Fibroblast of peridontal ligament (primary cell): ENCODE measurements at regions not wholly inside any gene's neighbourhood (a gene's known extent, or its start where the extent isn't known, plus 50 kb on each side); places are given as distances from the start of the nearest gene placed in this dataset.

Experiments used
- DNase-seq: peaks from one replicate; pipeline ENCODE4 v3.0.0-alpha.2; 2010; ENCODE audit errors: extremely low read depth

DNA sequence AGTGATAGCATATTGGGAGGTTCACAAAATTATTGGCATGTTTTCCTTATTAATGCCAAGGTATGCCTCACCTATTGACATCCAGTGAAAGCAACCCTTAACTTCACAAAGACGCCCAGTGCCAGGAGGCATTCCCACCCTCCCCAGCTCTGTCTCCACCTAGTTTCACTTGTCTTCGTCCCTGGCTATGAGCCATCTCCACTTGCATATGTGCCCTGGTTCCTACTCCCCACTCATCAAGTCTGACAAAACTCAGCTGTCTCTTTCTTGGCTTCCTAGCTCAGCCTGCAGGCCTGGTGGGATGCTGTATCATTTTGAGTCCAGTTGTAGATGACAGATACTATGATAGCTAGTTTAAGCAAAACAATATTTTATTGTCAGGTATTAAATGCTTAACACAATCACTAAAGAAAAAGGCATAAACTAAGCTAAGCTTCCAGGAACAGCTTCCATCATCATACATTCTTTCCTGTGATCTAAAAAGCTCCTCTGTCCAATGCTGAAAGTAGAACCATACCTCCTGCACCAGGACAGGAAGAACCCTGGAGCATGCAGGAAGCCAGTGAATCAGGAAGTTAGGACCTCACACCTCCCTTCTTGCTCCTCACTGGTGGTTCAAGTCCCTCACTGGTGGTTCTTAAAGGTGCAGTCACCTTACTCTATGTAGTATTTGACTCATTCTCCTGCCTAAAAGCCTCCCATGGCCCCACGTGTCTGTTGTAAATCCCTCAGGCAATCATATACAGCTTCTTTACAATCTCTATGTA, 410.3 kb upstream of the RASGEF1B start:
- no peak for DNase-seq

GRCh38 chr4:81876106-81876505, 404.4 kb upstream of the RASGEF1B start:
- DNase-seq = no peak

GRCh38 chr4:81874661-81875515, 403.2 kb upstream of the RASGEF1B start:
- DNase-seq = no peak

DNA sequence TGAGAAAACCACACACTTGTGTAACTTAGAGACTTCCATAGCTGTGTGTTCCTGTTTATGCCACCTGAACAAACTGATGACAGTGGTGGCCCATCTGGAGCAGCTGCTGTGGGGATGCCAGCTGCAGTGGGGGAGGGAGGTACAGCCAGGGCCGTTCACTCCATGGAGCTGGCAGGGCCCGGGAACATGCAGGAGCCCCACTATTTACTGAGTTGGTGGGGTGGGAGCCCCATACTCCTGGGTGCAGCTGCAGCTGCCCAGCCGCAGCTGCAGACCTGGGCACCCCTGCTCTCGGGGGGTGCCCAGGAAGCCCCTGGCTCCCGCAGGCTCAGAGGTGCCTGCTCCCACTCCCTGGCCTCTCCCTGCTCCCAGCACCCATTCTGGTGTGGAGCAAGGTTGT, 398.6 kb upstream of the RASGEF1B start:
- DNase-seq = no peak

DNA sequence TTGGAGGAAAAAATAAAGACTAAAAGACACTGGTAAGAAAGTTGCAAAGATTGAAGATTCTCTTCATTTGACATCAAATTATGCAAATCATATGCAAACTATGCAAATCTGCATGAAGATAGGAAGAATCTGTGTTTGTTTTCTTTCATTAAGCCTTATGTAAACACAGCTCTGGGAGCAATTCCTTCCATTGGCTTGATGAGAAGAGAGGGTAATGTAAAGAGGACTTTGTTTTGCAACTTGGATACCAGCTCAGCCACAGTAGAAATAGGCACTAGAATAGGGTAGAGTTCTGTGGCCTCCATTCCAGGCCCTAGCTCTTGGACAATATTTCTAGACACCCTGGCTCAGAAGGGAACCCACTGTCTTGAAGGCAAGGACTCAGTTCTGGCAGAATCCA, 388.4 kb upstream of the RASGEF1B start:
- no peak for DNase-seq

DNA sequence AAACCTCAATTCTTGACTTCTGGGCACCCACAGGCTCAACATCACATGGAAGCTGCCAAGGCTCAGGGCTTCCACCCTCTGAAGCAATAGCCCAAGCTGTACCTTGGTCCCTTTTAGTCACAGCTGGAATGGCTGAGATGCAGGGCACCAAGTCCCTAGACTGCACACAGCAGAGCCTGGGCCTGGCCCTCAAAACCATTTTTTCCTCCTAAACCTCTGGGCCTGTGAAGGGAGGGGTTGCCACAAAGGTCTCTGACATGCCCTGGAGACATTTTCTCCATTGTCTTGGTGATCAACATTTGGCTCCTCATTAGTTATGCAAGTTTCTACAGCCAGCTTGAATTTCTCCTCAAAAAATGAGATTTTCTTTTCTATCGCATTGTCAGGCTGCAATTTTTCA, 382.7 kb upstream of the RASGEF1B start:
- no peak for DNase-seq

DNA sequence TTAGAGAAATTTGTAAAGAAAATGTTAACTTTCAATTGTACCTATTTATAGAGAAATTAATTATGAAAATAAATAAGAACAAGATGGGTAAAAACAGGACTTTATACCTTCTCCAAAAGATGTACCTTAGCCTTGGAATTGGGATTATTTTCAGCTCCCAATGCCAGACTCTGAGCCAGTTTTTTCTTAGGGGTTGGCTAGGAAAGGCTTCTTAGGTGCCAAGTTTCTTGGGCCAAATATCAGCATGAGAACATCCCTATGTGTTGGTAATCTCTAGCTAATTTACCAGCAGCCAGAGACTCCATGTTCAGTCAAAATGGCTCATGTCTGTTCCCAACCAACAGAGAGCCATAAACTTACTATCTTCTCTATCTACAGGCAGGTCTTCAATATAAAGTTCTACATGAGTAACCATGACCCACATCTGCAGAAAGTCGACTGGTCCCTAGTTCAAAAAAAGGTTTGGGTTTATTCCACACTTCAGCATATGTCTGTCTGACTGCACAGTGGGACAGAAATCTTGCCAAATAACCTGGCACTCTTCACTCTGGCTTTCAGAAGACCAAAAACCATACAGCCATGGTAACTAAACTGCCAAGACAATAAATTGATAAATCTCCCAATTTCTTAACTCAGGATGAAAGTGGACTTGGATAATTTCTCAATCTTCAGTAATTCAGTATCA, 380.5 kb upstream of the RASGEF1B start:
- no peak for DNase-seq

DNA sequence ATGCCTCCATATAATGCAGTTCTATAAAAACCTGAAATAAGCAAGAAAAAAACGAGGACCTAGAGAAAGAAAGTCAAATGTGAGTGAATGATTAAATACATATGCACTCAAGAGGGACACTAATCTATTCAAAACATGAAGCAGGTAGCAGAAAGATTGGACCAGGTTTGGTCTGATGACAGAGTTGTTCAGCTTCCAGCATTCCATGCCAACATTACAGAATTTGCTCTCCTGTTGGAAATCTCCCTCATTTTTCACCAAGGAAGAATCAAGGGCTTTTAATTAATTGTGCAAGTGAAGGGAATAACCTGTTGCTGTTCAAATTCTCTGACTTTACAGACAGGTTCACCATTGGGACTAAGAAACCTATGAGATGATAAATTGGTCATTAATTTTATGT, 379.0 kb upstream of the RASGEF1B start:
- no peak for DNase-seq

DNA sequence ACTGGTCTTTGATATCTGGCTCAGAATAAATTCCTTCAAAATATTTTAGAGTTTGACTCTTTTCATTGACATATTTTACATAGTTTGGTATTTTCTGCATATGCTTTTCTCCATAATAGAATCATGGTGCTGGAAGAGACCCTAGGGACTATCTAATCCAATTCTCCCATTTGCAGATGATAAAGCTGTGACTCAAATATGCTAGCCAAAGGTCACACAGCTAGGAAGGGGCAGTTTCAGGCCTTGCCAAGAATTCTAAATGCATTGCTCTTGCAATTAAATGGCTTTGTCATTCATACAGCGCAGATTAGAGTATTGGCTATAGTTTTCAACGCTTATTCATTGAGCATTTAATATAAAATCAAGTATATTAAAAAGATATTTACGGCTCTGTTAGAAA, 374.1 kb upstream of the RASGEF1B start:
- DNase-seq = no peak

DNA sequence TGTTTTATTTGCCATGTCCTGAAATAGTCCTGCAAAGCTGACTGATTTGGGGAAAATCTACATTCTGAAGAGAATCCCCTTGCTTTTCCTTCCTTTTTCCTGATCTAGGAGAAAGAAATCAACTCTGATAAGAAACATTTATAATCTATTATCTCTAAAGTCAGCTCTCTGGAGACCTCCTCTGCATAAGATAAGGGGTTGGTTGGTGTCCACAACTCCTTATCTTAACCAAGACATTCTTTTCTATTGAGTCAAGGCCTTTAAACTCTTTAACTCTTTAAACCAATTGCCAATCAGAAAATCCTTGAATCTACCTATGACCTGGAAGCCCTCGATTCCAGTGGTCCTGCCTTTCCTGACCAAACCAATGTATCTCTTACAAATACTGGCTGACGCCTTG, 373.6 kb upstream of the RASGEF1B start:
- DNase-seq = no peak

- DNase-seq = peak; percentile 71
These were observed 373.0 kb upstream of the RASGEF1B start for GRCh38 chr4:81844717-81845116.

- DNase-seq = no peak
These were observed 367.8 kb upstream of the RASGEF1B start for GRCh38 chr4:81839347-81840042.

DNA sequence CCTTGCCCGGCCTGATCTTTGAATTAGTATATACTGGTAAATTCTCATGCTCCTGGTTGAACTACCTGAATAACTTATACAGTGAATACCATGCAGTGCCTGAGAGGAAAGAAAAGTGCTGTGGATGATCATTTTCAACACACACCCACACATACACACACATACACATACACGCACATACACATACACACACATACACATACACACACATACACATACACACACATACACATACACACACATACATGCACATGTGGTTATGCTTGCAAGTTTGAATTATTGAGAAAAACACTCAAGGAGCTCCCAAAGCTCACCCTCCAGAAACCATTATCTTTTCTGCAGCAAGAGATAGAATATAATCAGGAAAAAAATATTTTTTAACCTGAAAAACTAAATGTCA, 366.9 kb upstream of the RASGEF1B start:
- no peak for DNase-seq

- DNase-seq = no peak
These were observed 365.0 kb upstream of the RASGEF1B start for GRCh38 chr4:81836716-81837115.

- no peak for DNase-seq
These were observed 361.9 kb upstream of the RASGEF1B start for GRCh38 chr4:81833576-81833975.

- DNase-seq = no peak
These were observed 357.3 kb upstream of the RASGEF1B start for GRCh38 chr4:81828991-81829390.

DNA sequence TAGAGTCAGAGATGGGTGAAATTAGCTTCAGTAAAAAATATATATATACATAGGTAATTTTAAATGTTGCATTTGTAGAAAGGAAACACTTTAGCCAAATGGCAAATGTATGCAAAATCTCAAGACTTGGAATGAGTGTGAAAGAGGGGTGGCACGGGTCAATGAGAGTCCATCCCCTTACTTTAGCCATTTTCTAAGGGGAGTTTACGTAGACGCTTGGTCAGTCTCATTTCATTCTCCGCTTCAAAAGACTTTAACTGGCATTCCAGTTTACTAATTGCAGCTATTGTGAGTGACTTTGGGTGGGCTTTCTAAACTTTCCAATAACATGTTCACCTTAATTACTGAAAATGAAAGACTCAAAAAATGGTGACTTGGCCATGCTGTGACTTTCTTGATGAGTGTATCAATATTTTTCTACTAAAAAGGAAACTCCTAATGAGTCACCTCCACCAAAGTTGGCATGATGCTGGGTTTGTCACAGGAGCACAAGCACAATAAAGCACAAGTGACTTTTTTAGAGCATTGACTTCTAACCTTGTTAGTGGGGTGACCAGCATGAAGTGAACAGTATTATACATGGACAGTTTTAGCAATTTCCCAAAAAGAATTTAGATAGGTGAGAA, 356.0 kb upstream of the RASGEF1B start:
- DNase-seq = no peak

- DNase-seq = no peak
These were observed 355.2 kb upstream of the RASGEF1B start for GRCh38 chr4:81826817-81827424.

DNA sequence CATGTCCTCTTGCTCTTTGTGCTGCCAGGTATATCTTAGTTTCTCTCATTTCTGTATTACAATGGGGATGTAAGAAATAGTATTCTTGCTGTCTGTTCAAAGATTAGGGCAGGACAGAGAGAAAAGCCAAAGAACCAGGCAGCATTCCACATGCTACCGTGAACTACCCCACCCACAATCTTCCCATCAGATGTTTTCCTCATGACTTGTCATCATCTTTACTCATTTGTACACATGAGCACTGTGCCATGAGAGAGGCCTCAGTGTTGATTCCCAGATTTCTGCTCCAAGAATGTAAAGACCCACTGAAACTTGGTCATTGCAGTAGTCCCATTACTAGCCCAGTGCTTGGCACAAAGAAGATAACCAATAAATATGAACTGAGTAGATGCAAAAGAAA, 354.6 kb upstream of the RASGEF1B start:
- no peak for DNase-seq

DNA sequence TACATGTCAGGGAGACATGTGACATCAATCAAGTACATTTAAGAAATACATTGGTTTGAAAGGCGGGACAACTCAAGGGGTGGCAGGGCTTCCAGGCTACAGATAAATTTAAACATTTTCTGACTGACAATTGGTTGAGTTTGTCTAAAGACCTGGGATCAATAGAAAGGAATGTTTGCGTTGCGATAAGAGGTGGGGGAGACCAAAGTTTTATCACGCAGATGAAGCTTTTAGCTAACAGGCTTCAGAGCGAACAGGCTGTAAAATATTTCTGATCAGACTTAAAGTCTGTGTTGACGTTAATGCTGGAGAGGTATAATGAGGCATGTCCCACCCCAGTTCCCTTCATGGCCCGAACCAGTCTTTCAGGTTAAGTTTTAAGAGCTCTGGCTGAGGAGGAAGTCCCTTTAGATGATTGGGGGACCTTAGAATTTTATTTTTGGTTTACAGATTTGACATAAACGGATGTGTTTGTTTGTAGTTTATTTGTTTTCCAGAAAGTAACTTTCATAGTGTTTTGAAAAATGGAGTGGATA, 346.7 kb upstream of the RASGEF1B start:
- no peak for DNase-seq
